HL-60 (cell line): ENCODE measurements at regions not wholly inside any gene's neighbourhood (a gene's known extent, or its start where the extent isn't known, plus 50 kb on each side); places are given as distances from the start of the nearest gene placed in this dataset.

ENCODE experiments used
- CTCF ChIP-seq: IDR thresholded peaks from one replicate; pipeline ENCODE4 v1.5.1; 2011; ENCODE audit warnings: low read length, control low read depth, inconsistent platforms; ENCODE audit not compliant: insufficient read depth
- GABPA ChIP-seq: IDR thresholded peaks from 2 replicates; pipeline ENCODE4 v1.6.1; 2012; ENCODE audit warnings: low read depth
- POLR2AphosphoS5 ChIP-seq: IDR thresholded peaks from 2 replicates; pipeline ENCODE4 v1.6.1; 2012; ENCODE audit warnings: low read depth
- REST ChIP-seq: IDR thresholded peaks from 2 replicates; pipeline ENCODE4 v1.6.1; 2012; ENCODE audit warnings: low read depth; ENCODE audit not compliant: insufficient replicate concordance
- SPI1 ChIP-seq: IDR thresholded peaks from 2 replicates; pipeline ENCODE4 v1.6.1; 2012; ENCODE audit warnings: low read depth, mild to moderate bottlenecking, borderline replicate concordance

DNA sequence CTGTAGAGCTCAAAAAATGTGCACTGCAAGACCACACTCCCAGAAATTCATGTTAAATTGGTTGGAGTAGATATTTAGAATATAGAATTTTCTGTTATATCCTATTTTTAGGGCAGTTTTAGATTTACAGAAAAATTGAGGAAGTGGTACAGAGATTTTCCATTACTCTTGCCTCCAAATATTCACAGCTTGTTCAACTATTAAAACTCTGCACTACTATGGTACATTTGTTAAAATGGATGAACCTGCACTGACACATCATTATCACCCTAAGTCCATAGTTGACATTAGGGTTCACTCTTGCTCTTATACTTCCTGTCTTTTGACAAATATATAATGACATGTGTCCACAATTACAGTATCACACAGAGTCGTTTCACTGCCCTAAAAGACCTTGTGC lies 1724.5 kb downstream of the C4orf33 start:
- TF ChIP-seq POLR2AphosphoS5 (no peak), CTCF (no peak), REST (no peak), SPI1 (peak; percentile 79), GABPA (no peak)
